ENCODE measurements at regions not wholly inside any gene's neighbourhood (a gene's known extent, or its start where the extent isn't known, plus 50 kb on each side); places are given as distances from the start of the nearest gene placed in this dataset.

DNA sequence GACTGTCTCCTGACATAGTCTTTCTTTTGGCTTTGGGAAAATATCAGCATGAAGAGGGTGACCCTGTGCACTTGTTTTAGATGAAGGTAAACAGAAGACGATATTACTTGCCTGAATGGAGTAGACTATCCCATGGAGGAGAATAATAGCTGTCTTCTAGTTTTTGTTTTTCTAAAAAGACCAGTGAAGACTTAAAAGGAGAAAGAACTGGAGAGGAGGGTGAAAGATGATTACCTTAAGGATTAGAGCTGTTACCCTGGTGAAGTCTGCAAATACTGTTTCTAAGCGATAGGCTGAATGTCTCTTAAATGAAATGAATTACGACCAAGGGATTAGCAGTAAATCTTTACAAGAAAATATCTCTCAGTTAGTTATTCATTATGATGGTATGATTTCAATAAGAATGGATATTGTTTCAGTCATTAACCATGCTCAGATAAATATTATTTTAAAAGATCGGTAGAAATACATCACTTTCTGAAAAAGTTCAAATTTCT is 255.6 kb upstream of the FERD3L start:
- TF ChIP-seq, protein P1, sequence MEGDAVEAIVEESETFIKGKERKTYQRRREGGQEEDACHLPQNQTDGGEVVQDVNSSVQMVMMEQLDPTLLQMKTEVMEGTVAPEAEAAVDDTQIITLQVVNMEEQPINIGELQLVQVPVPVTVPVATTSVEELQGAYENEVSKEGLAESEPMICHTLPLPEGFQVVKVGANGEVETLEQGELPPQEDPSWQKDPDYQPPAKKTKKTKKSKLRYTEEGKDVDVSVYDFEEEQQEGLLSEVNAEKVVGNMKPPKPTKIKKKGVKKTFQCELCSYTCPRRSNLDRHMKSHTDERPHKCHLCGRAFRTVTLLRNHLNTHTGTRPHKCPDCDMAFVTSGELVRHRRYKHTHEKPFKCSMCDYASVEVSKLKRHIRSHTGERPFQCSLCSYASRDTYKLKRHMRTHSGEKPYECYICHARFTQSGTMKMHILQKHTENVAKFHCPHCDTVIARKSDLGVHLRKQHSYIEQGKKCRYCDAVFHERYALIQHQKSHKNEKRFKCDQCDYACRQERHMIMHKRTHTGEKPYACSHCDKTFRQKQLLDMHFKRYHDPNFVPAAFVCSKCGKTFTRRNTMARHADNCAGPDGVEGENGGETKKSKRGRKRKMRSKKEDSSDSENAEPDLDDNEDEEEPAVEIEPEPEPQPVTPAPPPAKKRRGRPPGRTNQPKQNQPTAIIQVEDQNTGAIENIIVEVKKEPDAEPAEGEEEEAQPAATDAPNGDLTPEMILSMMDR (IDR thresholded peaks at IDR 0.05; ENCODE audit: borderline replicate concordance) = no peak
- intact Hi-C loops (cut with micrococcal nuclease) = no loop called here
- Histone ChIP-seq H3K27ac (replicated peaks) (no peak overlapping the region), H3K4me3 (no peak overlapping the region), H3K9me3 (replicated peaks) (no peaks in the 10 kb centered on the region), H3K27me3 (ENCODE audit: low read depth) (no peaks in the 10 kb centered on the region), H3K4me1 (no peaks in the 10 kb centered on the region), H3K36me3 (no peaks in the 10 kb centered on the region)
- no peak for DNase-seq

DNA sequence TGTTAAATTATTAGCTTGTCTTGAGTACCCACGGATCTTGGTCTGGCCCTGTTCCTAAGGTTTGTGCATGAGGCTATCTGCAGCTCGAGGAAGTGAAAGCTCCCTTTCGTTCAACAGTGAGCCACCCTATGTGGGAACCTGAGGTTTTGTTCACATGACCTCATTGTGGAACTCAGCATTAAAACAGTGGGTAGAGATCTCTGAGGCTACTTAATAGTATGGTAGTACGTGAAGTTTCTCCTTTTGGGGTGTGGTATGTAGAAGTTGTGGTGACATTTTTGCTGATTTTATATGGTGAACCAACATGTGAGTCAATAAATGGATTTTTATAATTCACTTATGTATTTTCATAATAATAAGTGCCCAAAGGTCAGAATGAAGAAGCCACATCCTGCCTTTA is 252.7 kb upstream of the FERD3L start:
- Histone ChIP-seq H3K27me3 (ENCODE audit: low read depth) (no peaks in the 10 kb centered on the region), H3K4me1 (no peaks in the 10 kb centered on the region), H3K4me3 (no peak overlapping the region), H3K9me3 (replicated peaks) (no peaks in the 10 kb centered on the region), H3K36me3 (no peaks in the 10 kb centered on the region), H3K27ac (replicated peaks) (no peak overlapping the region)
- DNase-seq = no peak
- TF ChIP-seq, protein P1 (IDR thresholded peaks at IDR 0.05; ENCODE audit: borderline replicate concordance) = no peak
- intact Hi-C loops (cut with micrococcal nuclease) = no loop called here

DNA sequence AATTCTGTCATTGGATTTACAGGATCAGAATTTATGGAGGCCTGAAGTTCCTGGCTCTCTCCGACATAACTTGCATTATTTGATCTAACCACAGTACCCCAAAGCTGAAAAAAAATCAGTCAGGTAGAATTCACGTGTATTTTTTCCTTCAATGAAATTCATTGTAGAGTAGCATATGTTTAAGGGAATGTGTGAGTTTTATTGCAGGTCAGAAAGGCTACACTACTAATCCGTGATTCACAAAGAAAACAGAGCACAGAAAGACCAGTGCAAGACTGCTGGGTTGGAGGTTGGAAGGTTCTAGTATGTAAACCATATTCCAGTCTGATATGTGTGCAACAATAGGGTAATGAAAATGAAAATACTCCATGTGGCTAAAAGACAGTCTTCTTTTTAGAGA is 247.0 kb upstream of the FERD3L start:
- no peak for DNase-seq
- Histone ChIP-seq H3K4me3 (no peak overlapping the region), H3K9me3 (replicated peaks) (peaks cover 7% of the 10 kb centered on the region), H3K27me3 (ENCODE audit: low read depth) (no peaks in the 10 kb centered on the region), H3K27ac (replicated peaks) (no peak overlapping the region), H3K4me1 (no peaks in the 10 kb centered on the region), H3K36me3 (no peaks in the 10 kb centered on the region)
- intact Hi-C loops (cut with micrococcal nuclease) = no loop called here
- TF ChIP-seq, protein P1 (IDR thresholded peaks at IDR 0.05; ENCODE audit: borderline replicate concordance) = no peak

DNA sequence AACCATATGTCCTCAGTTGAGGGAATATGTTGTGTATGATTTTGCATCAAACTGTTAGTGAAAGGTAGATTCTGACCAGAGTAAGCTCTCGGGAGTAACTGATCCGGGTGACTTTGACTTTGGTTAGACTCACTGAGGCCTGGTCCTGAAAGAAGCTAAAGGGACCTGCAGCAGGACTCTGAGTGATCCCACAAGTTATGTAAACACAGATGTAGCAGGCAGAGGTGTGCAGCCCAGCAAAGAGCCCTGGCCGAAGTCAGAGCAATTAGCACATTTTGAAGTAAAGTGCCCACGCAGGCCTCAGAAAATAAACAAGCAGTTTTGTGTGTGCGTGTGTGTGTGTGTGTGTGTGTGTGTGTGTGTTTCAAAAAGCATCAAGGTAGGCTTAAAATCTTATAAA is 245.6 kb upstream of the FERD3L start:
- DNase-seq = no peak
- Histone ChIP-seq H3K4me1 (no peaks in the 10 kb centered on the region), H3K9me3 (replicated peaks) (peaks cover 7% of the 10 kb centered on the region), H3K36me3 (no peaks in the 10 kb centered on the region), H3K27me3 (ENCODE audit: low read depth) (no peaks in the 10 kb centered on the region), H3K4me3 (no peak overlapping the region), H3K27ac (replicated peaks) (no peak overlapping the region)
- intact Hi-C loops (cut with micrococcal nuclease) = no loop called here
- TF ChIP-seq, protein P1 (IDR thresholded peaks at IDR 0.05; ENCODE audit: borderline replicate concordance) = no peak

DNA sequence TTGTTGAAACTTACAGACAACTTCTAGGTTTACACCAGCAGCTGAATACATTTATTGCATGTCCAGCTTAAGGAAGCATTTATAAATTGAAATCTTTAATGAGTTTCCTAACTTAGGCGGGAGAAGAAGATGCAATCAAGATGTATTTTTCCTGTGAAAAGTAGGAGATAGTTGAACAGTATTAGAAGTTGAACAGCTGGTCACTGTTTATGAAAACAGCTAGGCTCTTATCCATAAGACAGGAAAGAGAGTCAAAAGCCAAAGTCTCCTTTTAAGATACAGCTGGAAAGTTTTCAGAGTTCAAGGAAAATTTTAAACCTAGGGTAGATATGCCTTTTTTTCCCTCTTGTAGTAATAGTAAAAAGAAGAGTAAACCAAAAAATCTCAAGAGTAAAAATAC is 236.1 kb upstream of the FERD3L start:
- H3K36me3 ChIP-seq = no peaks in the 10 kb centered on the region
- intact Hi-C loops (cut with micrococcal nuclease) = no loop called here
- DNase-seq = no peak

More for the DNA sequence above, 236.1 kb upstream of the FERD3L start:
- Histone ChIP-seq H3K27me3 (ENCODE audit: low read depth) (no peaks in the 10 kb centered on the region), H3K9me3 (replicated peaks) (peaks cover under 1% of the 10 kb centered on the region), H3K27ac (replicated peaks) (no peak overlapping the region), H3K4me3 (no peak overlapping the region), H3K4me1 (no peaks in the 10 kb centered on the region)
- TF ChIP-seq, protein P1 (IDR thresholded peaks at IDR 0.05; ENCODE audit: borderline replicate concordance) = no peak
